ENCODE measurements at regions not wholly inside any gene's neighbourhood (a gene's known extent, or its start where the extent isn't known, plus 50 kb on each side); places are given as distances from the start of the nearest gene placed in this dataset.

GRCh38 chr20:7330850-7331249, 563.4 kb downstream of the BMP2 start:
- Histone ChIP-seq H3K27me3 (no peaks in the 10 kb centered on the region), H3K9me3 (no peaks in the 10 kb centered on the region), H3K4me1 (no peaks in the 10 kb centered on the region), H3K4me3 (no peak overlapping the region), H3K36me3 (no peaks in the 10 kb centered on the region), H3K27ac (no peak overlapping the region)
- ATAC-seq = no peak
- no peak for TF ChIP-seq CTCF (IDR thresholded peaks at IDR 0.05)
- intact Hi-C loops (cut with DNase I) = no loop called here
- no peak for DNase-seq

DNA sequence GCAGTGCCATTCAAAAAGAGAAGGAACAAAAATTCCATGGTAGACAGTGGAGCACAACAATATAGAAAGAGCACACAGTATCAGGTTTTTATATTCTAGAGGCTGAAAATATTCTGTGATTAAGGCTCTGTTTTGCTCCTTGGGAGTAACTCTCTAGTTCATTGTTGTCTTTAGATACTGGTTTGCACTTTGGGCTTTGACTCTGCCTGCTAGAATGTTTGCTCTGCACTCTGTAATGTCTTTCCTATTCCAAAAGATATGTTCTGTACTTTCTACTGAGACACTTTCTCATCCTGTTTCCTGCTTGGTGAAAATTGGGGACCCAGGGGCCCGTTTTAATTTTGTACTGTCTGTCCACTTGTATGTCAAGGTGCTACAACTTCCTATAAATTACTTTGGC, 564.7 kb downstream of the BMP2 start:
- no peak for ATAC-seq
- H3K4me1 ChIP-seq = no peaks in the 10 kb centered on the region

DNA sequence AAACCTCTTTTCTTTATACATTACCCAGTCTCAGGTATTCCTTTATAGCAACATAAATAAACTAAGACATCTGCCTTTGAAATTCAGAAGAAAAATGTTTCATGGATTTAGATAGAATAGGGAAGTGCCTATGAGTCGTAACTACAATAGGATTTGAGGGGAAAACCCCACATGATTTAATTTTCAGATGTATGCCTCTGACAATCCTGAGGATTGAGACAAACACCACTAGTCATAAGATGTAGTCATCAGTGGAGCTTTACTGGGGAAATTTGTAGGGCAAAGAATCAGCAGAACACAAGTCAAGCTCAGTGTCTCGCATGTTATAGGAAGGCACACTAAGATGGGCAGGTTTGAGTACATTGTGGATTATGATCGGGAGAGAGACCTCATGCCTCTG, 566.4 kb downstream of the BMP2 start:
- ATAC-seq (no peak), DNase-seq (no peak)
- no peak overlapping the region for H3K27ac ChIP-seq
- TF ChIP-seq CTCF (IDR thresholded peaks at IDR 0.05) = no peak
- intact Hi-C loops (cut with DNase I) = no loop called here
- H3K27me3 ChIP-seq = no peaks in the 10 kb centered on the region
- H3K9me3 ChIP-seq = no peaks in the 10 kb centered on the region
- no peak overlapping the region for H3K4me3 ChIP-seq
- H3K36me3 ChIP-seq = no peaks in the 10 kb centered on the region
- H3K4me1 ChIP-seq = no peaks in the 10 kb centered on the region

More for the DNA sequence above, 564.7 kb downstream of the BMP2 start:
- Histone ChIP-seq H3K9me3 (no peaks in the 10 kb centered on the region), H3K4me3 (no peak overlapping the region), H3K27me3 (no peaks in the 10 kb centered on the region), H3K36me3 (no peaks in the 10 kb centered on the region), H3K27ac (no peak overlapping the region)
- no peak for DNase-seq
- intact Hi-C loops (cut with DNase I) = no loop called here
- TF ChIP-seq CTCF (IDR thresholded peaks at IDR 0.05) = no peak

DNA sequence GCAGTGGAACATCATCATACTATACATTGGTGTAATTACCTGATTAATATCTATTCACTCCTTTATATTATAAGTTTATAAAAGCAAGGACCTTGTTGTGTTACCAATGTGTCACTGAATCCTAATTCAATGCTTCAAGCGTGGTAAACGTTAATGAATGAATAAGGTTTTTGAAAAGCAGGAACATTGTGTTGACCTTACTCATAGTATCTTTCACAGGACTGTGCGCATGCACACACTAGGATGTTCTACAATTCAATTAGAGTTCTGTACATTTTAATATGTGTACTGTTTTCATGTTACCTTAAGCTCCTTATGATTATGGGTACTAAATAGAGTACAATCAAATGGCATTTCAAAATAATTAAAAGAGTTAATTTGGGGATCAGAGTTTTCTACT, 578.5 kb downstream of the BMP2 start:
- intact Hi-C loops (cut with DNase I) = no loop called here
- Histone ChIP-seq H3K9me3 (no peaks in the 10 kb centered on the region), H3K27me3 (no peaks in the 10 kb centered on the region), H3K4me1 (no peaks in the 10 kb centered on the region), H3K36me3 (no peaks in the 10 kb centered on the region), H3K27ac (no peak overlapping the region), H3K4me3 (no peak overlapping the region)
- ATAC-seq (no peak), DNase-seq (no peak)
- TF ChIP-seq CTCF (IDR thresholded peaks at IDR 0.05) = no peak

DNA sequence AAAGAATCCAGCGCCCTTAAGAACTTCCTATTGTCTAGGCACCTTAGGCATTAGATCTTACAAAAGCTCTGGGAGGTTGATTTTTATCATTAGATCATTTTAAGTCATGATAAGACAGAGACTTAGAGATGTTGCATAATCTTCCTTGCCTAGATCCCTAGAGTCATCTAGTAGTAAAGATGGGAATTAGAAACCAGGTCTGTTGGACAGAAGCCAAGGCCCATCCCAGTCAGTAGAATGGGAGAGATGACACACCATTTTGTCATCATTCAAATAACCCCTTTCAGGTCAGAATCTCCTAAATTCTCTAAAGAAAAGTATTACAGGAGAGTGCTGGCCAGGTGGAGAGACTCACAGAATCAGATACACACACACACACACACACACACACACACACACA, 579.1 kb downstream of the BMP2 start:
- Histone ChIP-seq H3K4me3 (no peak overlapping the region), H3K36me3 (no peaks in the 10 kb centered on the region), H3K27me3 (no peaks in the 10 kb centered on the region), H3K9me3 (no peaks in the 10 kb centered on the region), H3K27ac (no peak overlapping the region), H3K4me1 (no peaks in the 10 kb centered on the region)
- intact Hi-C loops (cut with DNase I) = no loop called here
- DNase-seq = no peak
- ATAC-seq = no peak
- no peak for TF ChIP-seq CTCF (IDR thresholded peaks at IDR 0.05)

DNA sequence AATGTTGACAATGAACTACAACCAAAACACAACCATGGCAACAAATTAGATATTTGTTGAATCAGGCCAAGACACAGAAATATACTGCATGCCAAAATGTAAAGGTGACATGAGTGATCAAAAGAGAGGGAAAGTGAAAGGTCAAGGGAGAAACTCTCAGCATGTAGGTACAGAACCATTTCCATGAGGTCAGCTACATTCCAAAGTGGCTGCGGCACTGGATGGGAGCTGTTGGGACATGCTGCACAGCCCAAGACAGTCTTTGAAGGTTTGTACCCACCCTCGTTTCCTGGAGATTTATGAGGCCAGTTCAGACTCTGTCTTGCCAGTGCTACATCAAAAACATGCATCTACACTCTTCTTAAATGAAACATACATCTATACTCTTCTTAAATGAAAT, 579.9 kb downstream of the BMP2 start:
- no peak for TF ChIP-seq CTCF (IDR thresholded peaks at IDR 0.05)
- H3K36me3 ChIP-seq = no peaks in the 10 kb centered on the region
- ATAC-seq = no peak

More for the DNA sequence above, 579.9 kb downstream of the BMP2 start:
- intact Hi-C loops (cut with DNase I) = no loop called here
- Histone ChIP-seq H3K27ac (no peak overlapping the region), H3K4me1 (no peaks in the 10 kb centered on the region), H3K9me3 (no peaks in the 10 kb centered on the region), H3K27me3 (no peaks in the 10 kb centered on the region), H3K4me3 (no peak overlapping the region)
- DNase-seq = no peak

Measured in upper lobe of right lung (tissue), 1 donor.